Muscle layer of colon (tissue), 2 donors: ENCODE measurements at regions not wholly inside any gene's neighbourhood (a gene's known extent, or its start where the extent isn't known, plus 50 kb on each side); places are given as distances from the start of the nearest gene placed in this dataset.
"Not testable (repeated sequence)": the region's sequence is repeated elsewhere in the genome, so short reads cannot be mapped to it uniquely, and the experiment has no call there.

Experiments
- H3K27ac ChIP-seq: one replicate; pipeline ENCODE4 v1.7.0; 2013; ENCODE audit warnings: low read depth, mild to moderate bottlenecking, low read length, moderate library complexity
- H3K27me3 ChIP-seq, 2 donors: one replicate each; pipeline ENCODE4 v1.7.0; 2013; ENCODE audit warnings: low read length in 2 of 2, mild to moderate bottlenecking in 2 of 2; ENCODE audit not compliant: insufficient read depth in 2 of 2, control insufficient read depth in 1 of 2
- H3K36me3 ChIP-seq: one replicate; pipeline ENCODE4 v1.7.0; 2013; ENCODE audit warnings: mild to moderate bottlenecking, low read length; ENCODE audit not compliant: insufficient read depth
- H3K4me1 ChIP-seq: one replicate; pipeline ENCODE4 v1.7.0; 2013; ENCODE audit warnings: mild to moderate bottlenecking, low read length; ENCODE audit not compliant: insufficient read depth
- H3K4me3 ChIP-seq, 2 donors: one replicate each; pipeline ENCODE4 v1.7.0; 2013; ENCODE audit warnings: low read length in 2 of 2, low read depth in 1 of 2, mild to moderate bottlenecking in 1 of 2, moderate library complexity in 1 of 2
- H3K9ac ChIP-seq: one replicate; pipeline ENCODE4 v1.7.0; 2013; ENCODE audit warnings: low read length
- H3K9me3 ChIP-seq: one replicate; pipeline ENCODE4 v1.7.0; 2013; ENCODE audit warnings: mild to moderate bottlenecking, low read length
- donor health status: abdominal sarcoma.
- donor health status: Adenocarcinoma of cecum.

DNA sequence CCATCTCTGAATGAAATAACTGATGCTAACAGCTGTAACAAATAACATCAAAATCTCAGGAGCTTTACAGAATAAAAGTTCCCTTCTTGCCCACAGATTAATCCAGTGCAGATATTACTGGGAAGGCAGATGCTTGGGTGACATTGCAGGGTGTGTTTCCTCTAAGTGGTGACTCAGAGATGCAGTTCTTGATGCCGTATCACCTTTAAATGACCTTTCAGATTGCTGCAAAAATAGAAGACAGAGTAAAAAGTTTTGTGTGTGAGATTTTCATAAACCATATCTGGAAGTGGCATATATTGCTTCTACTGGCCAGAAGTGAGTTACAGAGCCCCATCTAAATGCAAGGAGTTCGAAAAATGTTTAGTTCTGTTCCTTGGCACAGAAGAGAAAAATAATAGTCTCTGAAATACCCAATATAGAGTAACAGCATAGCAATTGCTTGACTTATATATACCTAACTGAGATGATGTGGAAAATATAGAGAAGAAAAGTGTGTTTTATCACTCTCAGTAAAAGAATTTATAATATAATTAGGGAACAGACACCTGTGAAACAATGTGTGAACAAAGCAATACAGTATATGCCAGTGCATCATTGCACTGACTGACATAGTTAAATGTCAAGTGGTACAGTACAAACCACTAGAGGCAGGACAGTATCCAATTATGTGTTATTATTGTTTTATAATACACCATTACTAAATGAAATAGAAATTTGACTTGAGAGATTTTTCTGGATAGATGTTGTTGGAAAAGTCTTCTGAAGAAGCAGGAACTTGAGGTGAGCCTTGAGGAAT is 430.7 kb upstream of the CBLB start:
- H3K9ac ChIP-seq: no peak overlapping the region
- H3K4me3 ChIP-seq: no peak overlapping the region
- no peak overlapping the region for H3K27ac ChIP-seq
- H3K36me3 ChIP-seq: no peaks in the 10 kb centered on the region
- H3K9me3 ChIP-seq: no peaks in the 10 kb centered on the region
- no peaks in the 10 kb centered on the region for H3K4me1 ChIP-seq
- H3K27me3 ChIP-seq: no peaks in the 10 kb centered on the region

DNA sequence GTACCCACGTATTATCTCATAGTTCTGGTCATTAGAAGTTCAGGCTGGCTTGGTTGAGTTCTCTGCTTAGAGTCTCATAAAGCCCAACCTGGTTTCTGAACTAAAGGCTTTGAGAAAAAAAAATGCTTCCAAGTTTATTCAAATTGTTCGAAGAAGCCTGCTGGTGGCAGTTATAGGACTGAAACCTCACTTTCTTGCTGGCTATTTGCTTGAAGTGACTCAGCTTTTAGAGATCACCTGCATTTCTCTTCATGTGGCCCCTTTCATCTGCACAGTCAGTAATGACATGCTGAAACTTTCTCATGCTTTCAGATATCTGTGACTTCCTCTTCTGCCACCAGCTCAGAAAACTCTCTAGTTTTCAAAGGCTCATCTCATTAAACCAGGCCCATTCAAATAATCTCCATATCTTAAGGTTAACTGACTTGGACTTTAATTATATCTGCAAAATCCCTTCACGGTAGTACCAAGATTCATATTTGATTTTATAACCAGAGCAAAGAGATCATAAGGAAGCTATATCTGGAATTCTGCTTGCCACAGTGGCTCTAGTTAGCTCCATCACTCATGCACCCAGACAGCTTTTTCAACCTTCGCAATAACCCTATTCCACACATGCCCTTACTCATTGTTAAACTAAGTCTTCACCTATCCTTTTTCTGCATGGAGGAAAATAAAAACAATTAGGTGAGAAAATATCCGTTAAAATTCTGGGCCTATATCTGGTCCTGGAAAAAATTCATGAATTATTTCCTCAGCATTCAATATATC is 433.8 kb upstream of the CBLB start:
- Histone ChIP-seq H3K36me3 (no peaks in the 10 kb centered on the region), H3K9me3 (no peaks in the 10 kb centered on the region), H3K27ac (no peak overlapping the region), H3K27me3 (no peaks in the 10 kb centered on the region), H3K4me1 (no peaks in the 10 kb centered on the region), H3K4me3 (no peak overlapping the region), H3K9ac (no peak overlapping the region)

DNA sequence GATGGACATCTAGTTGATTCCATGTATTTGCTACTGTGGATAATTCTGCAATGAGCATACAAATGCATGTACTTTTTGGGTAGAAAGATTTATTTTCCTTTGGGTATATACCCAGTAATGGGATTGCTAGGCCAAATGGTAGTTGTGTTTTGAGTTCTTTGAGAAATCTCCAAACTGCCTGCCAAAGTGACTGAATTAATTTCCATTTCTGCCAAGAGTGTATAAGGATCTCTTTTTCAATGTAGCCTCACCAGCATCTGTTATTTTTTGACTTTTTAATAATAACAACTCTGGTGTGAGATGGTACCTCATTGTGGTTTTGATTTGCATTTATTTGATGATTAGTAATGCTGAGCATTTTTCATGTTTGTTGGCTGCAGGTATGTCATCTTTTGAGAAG is 435.0 kb upstream of the CBLB start:
- Histone ChIP-seq H3K9ac (no peak overlapping the region), H3K9me3 (no peaks in the 10 kb centered on the region), H3K27ac (no peak overlapping the region), H3K36me3 (no peaks in the 10 kb centered on the region), H3K27me3 (no peaks in the 10 kb centered on the region), H3K4me1 (no peaks in the 10 kb centered on the region), H3K4me3 (no peak overlapping the region)

DNA sequence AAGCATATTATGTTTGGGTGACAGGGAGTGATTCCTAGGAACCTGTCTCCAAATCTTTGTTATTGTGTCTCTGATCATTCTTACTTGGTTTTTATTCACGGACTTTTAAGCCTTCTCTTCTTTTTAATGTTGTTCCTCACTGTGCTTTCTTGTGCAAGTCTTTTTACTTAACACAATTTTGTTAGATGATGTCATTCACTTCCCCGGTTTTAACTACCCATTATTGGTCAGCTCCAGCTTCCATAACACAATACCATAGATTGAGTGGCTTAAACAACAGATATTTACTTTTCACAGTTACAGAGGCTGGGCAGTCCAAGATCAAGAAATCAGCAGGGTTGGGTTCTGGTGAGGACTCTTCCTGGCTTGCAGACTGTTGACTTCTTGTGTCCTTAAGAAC is 436.3 kb upstream of the CBLB start:
- H3K36me3 ChIP-seq: no peaks in the 10 kb centered on the region
- H3K9ac ChIP-seq: no peak overlapping the region
- H3K4me1 ChIP-seq: no peaks in the 10 kb centered on the region
- H3K27me3 ChIP-seq: no peaks in the 10 kb centered on the region
- no peak overlapping the region for H3K4me3 ChIP-seq
- no peaks in the 10 kb centered on the region for H3K9me3 ChIP-seq
- H3K27ac ChIP-seq: no peak overlapping the region

DNA sequence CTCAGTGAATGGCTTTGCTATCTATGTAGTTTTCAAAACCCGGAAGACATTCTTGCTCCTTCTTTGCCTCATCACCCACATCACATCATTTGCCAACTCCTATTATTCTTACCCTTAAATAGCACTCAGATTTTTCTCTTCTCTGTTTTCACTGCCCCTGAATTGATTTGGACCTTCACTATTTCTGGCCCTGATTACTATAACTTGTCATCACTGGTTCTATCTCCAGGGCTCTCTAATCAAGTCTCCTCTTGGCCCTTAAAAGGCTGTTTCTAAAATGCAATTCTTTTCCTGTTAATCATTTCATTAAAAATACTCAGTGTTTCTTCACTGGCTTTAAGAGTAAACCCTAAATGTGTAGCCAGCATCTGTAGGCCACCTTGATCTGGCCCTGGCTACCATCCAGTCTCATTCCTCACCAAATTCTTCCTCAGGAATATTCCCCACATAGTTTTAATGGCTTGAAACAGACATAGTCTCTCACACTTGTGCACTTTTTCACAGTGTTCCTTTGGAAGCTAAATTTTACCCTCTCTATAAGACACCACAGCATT is 437.1 kb upstream of the CBLB start:
- Histone ChIP-seq H3K27me3 (no peaks in the 10 kb centered on the region), H3K9me3 (no peaks in the 10 kb centered on the region), H3K36me3 (no peaks in the 10 kb centered on the region), H3K4me3 (no peak overlapping the region), H3K9ac (no peak overlapping the region), H3K4me1 (no peaks in the 10 kb centered on the region), H3K27ac (no peak overlapping the region)

DNA sequence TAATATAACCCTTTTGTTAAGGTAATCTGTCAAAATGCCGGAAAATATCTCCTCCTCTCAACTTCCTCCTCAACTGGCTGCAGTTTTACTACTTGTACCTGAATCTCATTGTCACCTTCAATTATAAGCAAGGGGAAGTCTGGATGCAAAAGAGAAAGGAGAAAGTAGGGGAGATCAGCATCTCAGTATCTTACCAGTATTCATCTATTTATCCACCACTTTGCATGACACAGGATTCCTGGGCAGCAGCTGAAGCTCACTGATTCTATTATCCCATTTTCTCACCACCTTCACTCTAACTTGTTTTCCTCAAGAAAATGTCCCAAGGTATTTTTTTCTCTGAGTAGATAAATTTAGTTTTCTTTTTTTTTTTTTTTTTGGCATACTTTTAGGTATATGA is 440.5 kb upstream of the CBLB start:
- H3K4me3 ChIP-seq: no peak overlapping the region
- H3K4me1 ChIP-seq: no peaks in the 10 kb centered on the region
- no peak overlapping the region for H3K27ac ChIP-seq
- H3K27me3 ChIP-seq: no peaks in the 10 kb centered on the region
- H3K9me3 ChIP-seq: no peaks in the 10 kb centered on the region
- H3K9ac ChIP-seq: no peak overlapping the region
- no peaks in the 10 kb centered on the region for H3K36me3 ChIP-seq

DNA sequence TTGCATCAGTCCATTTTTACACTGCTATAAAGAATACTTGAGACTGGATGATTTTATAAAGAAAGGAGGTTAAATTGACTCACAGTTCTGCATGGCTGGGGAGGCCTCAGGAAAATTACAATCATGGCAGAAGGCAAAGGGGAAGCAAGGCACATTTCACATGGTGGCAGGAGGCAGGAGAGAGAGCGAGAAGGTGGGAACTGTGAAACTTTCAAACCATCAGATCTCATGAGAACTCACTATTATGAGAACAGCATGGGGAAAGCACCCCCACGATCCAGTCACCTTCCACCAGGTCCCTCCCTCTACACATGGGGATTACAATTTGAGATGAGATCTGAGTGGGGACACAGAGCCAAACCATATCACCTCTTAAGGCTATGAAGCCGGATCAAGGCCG is 441.0 kb upstream of the CBLB start:
- not testable (repeated sequence) for H3K4me3 ChIP-seq, H3K27me3 ChIP-seq, H3K36me3 ChIP-seq, H3K9me3 ChIP-seq, H3K4me1 ChIP-seq, H3K9ac ChIP-seq, H3K27ac ChIP-seq

DNA sequence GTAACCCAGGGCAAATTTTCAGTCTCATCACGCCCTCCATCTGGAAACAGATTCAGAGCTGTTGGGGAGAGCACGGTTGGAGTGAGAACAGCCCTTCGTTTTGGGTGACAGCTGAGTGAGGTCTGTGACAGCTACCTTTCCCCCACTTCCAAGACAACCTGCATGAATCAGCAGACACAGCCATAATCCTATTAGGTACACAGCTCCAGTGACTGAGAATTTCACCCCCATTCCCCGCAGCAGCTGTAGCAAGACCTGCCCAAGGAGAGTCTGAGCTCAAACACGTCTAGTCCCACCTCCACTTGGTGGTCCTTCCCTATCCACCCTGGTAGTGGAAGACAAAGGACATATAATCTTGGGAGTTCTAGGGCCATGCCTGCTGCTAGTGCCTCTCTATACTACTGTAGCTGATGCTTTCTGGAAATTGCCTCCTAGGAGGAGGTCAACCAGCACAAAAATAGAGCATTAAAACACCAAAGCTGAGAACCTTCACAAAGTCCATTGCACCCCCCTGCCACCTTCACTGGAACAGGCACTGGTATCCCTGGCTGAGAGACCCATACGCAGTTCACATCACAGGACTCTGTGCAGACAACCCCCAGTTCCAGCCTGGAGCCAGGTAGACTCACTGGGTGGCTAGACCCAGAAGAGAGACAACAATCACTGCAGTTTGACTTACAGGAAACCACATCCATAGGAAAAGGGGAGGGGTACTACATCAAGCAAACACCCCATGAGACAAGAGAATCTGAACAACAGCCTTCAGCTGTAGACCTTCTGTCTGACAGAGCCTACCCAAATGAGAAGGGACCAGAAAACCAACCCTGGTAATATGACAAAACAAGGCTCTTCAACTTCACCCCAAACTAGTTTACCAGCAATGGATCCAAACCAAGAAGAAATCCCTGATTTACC is 448.6 kb upstream of the CBLB start:
- no peaks in the 10 kb centered on the region for H3K36me3 ChIP-seq
- no peak overlapping the region for H3K9ac ChIP-seq
- no peaks in the 10 kb centered on the region for H3K9me3 ChIP-seq
- no peak overlapping the region for H3K27ac ChIP-seq
- H3K4me1 ChIP-seq: no peaks in the 10 kb centered on the region
- H3K27me3 ChIP-seq: no peaks in the 10 kb centered on the region
- no peak overlapping the region for H3K4me3 ChIP-seq

DNA sequence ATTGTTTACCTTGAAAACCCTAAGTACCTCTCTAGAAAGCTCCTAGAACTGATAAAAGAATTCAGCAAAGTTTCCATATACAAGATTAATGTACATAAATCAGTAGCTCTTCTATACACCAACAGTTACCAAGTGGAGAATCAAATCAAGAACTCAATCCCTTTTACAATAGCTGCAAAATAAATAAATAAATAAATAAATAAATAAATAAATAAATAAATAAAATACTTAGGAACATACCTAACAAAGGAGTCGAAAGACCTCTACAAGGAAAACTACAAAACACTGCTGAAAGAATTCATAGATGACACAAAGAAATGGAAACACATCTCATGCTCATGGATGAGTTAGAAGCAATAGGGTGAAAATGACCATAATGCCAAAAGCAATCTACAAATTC is 452.6 kb upstream of the CBLB start:
- H3K9ac ChIP-seq, H3K27ac ChIP-seq, H3K4me1 ChIP-seq, H3K4me3 ChIP-seq, H3K27me3 ChIP-seq, H3K36me3 ChIP-seq, H3K9me3 ChIP-seq: not testable (repeated sequence)

DNA sequence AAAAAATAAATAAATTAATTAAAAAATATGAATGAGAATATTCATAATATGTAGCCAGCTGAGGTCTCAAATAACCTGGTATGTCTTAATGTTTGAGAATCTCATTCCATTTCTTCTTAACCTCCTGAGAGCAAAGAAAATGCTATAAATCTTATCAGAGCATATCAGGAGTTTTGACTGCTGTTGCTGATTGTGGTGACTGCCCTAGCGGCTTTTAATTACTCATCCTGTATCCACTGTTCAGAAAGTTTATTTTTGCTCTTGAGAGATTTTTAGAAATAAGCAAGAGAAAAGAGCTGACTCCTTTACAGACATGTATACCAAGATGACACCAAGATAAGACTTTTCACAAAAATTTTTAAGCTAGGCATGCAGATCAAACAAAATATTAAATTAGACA is 454.8 kb upstream of the CBLB start:
- H3K27ac ChIP-seq: no peak overlapping the region
- H3K9ac ChIP-seq: no peak overlapping the region

More for the DNA sequence above, 454.8 kb upstream of the CBLB start:
- no peak overlapping the region for H3K4me3 ChIP-seq
- H3K36me3 ChIP-seq: no peaks in the 10 kb centered on the region
- H3K4me1 ChIP-seq: no peaks in the 10 kb centered on the region
- H3K27me3 ChIP-seq: no peaks in the 10 kb centered on the region
- no peaks in the 10 kb centered on the region for H3K9me3 ChIP-seq
